Liver (tissue), 9 donors: ENCODE measurements at regions not wholly inside any gene's neighbourhood (a gene's known extent, or its start where the extent isn't known, plus 50 kb on each side); places are given as distances from the start of the nearest gene placed in this dataset. TPM values are rescaled to one million over a fixed set of nuclear protein-coding genes. Genes with fewer than 3 reads are reported as not detected.

Experiments
- DNase-seq: peaks from one replicate; pipeline ENCODE4 v3.0.0-alpha.2; 2017; ENCODE audit warnings: low spot score
- H3K27ac ChIP-seq, 2 donors: one replicate each; pipeline ENCODE4 v1.7.0; 2013; ENCODE audit warnings: inconsistent platforms in 2 of 2, low read length in 2 of 2, control low read depth in 1 of 2, low read depth in 1 of 2, mild to moderate bottlenecking in 1 of 2
- H3K27me3 ChIP-seq, 4 donors: one replicate each; pipeline versions ENCODE4 v1.6.1 to v1.7.0; 2013; ENCODE audit warnings: low read length in 3 of 4, inconsistent platforms in 1 of 4, mild to moderate bottlenecking in 1 of 4, moderate library complexity in 1 of 4; ENCODE audit not compliant: control insufficient read depth in 4 of 4, insufficient read depth in 4 of 4
- H3K36me3 ChIP-seq, 4 donors: one replicate each; pipeline versions ENCODE4 v1.6.1 to v1.7.0; 2013; ENCODE audit warnings: low read length in 3 of 4, mild to moderate bottlenecking in 3 of 4, low read depth in 1 of 4, moderate library complexity in 1 of 4; ENCODE audit not compliant: control insufficient read depth in 4 of 4, insufficient read depth in 3 of 4
- H3K4me1 ChIP-seq, 4 donors: one replicate each; pipeline versions ENCODE4 v1.6.1 to v1.7.0; 2013; ENCODE audit warnings: low read length in 3 of 4, mild to moderate bottlenecking in 3 of 4, moderate library complexity in 1 of 4; ENCODE audit not compliant: control insufficient read depth in 4 of 4, insufficient read depth in 4 of 4
- H3K4me3 ChIP-seq, 3 donors: one replicate each; pipeline versions ENCODE4 v1.6.1 to v1.7.0; 2013; ENCODE audit warnings: low read length in 3 of 3, control low read depth in 1 of 3, low read depth in 1 of 3, mild to moderate bottlenecking in 1 of 3
- H3K9ac ChIP-seq, 2 donors: one replicate each; pipeline ENCODE4 v1.7.0; 2013; ENCODE audit warnings: low read length in 2 of 2, mild to moderate bottlenecking in 2 of 2, moderate library complexity in 2 of 2, control low read depth in 1 of 2, low read depth in 1 of 2
- H3K9me3 ChIP-seq, 4 donors: one replicate each; pipeline versions ENCODE4 v1.6.1 to v1.7.0; 2013; ENCODE audit warnings: low read length in 3 of 4; ENCODE audit not compliant: control insufficient read depth in 4 of 4
- FOXA1 ChIP-seq: IDR thresholded peaks from 2 replicates; pipeline ENCODE4 v1.6.1; 2016; ENCODE audit warnings: antibody characterized with exemption
- HNF4G ChIP-seq: IDR thresholded peaks from 2 replicates; pipeline ENCODE4 v1.6.1; 2016; ENCODE audit warnings: antibody characterized with exemption
- JUND ChIP-seq, 2 donors: IDR thresholded peaks; 2 replicates each; pipeline ENCODE4 v1.6.1; 2016; ENCODE audit warnings: antibody characterized with exemption in 2 of 2
- RAD21 ChIP-seq, 2 donors: IDR thresholded peaks; 2 replicates each; pipeline ENCODE4 v1.6.1; 2016; ENCODE audit warnings: antibody characterized with exemption in 2 of 2, mild to moderate bottlenecking in 2 of 2
- SP1 ChIP-seq: IDR thresholded peaks from 2 replicates; pipeline ENCODE4 v1.6.1; 2018; ENCODE audit warnings: antibody characterized with exemption, mild to moderate bottlenecking
- WGBS: extraction: QIAGEN DNeasy Blood & Tissue Kit; methylation state at CpG from one replicate; pipeline ENCODE4 v1.1.7; 2013; 5-methylcytosine and 5-hydroxymethylcytosine counted together
- small RNA-seq: library from RNA; depleted of rRNA; stranded (forward); fragments of <200 nt; gene quantifications from one replicate; pipeline ENCODE3, GENCODE V24; 2014
- TF ChIP-seq, protein P1 (sequence below): fragments of 150-350 bp; IDR thresholded peaks from 2 replicates; pipeline ENCODE4 v1.5.1; 2017; ENCODE audit warnings: improper control_type of control experiment, low read depth, low read length; ENCODE audit not compliant: missing input control
- donor health status: healthy.
- donor health status: healthy.
- donor health status: healthy.
- donor health status: healthy.
- donor health status: healthy.

DNA sequence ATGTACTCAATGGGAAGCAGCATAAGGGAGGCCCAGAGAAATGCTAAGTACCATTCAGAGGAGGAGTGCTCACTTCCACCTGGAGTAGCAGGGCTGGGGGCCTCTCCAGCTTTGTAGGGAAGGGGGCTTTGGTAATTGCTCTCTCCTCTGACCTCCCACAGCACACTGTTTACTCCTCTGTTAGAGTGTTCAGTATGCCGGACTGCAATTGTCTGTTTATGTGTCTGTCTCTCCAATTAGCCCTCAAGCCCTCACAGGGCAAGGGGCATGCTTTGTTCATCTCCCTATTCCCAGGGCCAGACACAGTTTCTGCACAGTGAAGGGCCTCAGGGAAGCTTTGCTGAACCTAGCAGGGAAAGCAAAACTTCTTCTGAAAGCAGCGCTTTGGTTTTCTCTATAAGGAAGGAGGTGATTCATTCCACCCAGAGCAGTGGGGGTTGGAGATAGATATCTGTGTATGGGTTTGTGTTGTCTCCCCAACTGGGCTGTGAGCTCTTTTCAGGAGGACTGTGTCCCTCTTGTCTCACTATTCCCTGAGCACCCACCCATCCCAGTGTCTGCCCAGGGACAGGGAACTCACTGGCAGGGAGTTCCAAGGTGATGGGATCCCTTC, 50.0 kb upstream of the VMA21 start:
- no peak for DNase-seq
- 53% methylated on average over 2 of the region's 2 CpGs for WGBS
- no peaks in the 10 kb centered on the region for H3K4me1 ChIP-seq
- H3K9me3 ChIP-seq = no peaks in the 10 kb centered on the region
- H3K27me3 ChIP-seq = no peaks in the 10 kb centered on the region
- no peak overlapping the region for H3K4me3 ChIP-seq
- TF ChIP-seq HNF4G (no peak), RAD21 (IDR thresholded peaks at IDR 0.05) (no peak), FOXA1 (no peak), SP1 (no peak), JUND (IDR thresholded peaks at IDR 0.05) (no peak)
- TF ChIP-seq, protein P1, sequence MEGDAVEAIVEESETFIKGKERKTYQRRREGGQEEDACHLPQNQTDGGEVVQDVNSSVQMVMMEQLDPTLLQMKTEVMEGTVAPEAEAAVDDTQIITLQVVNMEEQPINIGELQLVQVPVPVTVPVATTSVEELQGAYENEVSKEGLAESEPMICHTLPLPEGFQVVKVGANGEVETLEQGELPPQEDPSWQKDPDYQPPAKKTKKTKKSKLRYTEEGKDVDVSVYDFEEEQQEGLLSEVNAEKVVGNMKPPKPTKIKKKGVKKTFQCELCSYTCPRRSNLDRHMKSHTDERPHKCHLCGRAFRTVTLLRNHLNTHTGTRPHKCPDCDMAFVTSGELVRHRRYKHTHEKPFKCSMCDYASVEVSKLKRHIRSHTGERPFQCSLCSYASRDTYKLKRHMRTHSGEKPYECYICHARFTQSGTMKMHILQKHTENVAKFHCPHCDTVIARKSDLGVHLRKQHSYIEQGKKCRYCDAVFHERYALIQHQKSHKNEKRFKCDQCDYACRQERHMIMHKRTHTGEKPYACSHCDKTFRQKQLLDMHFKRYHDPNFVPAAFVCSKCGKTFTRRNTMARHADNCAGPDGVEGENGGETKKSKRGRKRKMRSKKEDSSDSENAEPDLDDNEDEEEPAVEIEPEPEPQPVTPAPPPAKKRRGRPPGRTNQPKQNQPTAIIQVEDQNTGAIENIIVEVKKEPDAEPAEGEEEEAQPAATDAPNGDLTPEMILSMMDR = no peak
- H3K9ac ChIP-seq = no peak overlapping the region
- no peak overlapping the region for H3K27ac ChIP-seq
- no peaks in the 10 kb centered on the region for H3K36me3 ChIP-seq

Small RNAs in the stretch of these regions (small RNA-seq; reads per million reads assigned to genes)
- not detected for gene RF00017
